Gastroesophageal sphincter (tissue), 4 donors: ENCODE measurements at regions not wholly inside any gene's neighbourhood (a gene's known extent, or its start where the extent isn't known, plus 50 kb on each side); places are given as distances from the start of the nearest gene placed in this dataset.

Experiments used
- ATAC-seq: fragments of 150-250 bp; one replicate; pipeline ENCODE4 v1.9.1; 2016; ENCODE audit warnings: mild to moderate bottlenecking, moderate library complexity
- H3K27ac ChIP-seq, 4 donors: fragments of 200-600 bp; sonication (generic) in 3 of 4; 1 replicate in 3 of 4; 2 replicates in 1 of 4; pipeline ENCODE4 v1.5.1; 2016 to 2019
- H3K27me3 ChIP-seq: fragments of 200-600 bp; sonication (generic); one replicate; pipeline ENCODE4 v1.5.1; 2019
- H3K36me3 ChIP-seq, 2 donors: fragments of 200-600 bp; sonication (generic); one replicate each; pipeline ENCODE4 v1.5.1; 2019; ENCODE audit warnings: control low read depth in 1 of 2
- H3K4me1 ChIP-seq, 3 donors: fragments of 200-600 bp; sonication (generic); 1 replicate in 2 of 3; 2 replicates in 1 of 3; pipeline ENCODE4 v1.5.1; 2016 to 2019; ENCODE audit warnings: control low read depth in 2 of 3
- H3K4me3 ChIP-seq, 2 donors: fragments of 200-600 bp; sonication (generic); one replicate each; pipeline ENCODE4 v1.5.1; 2019; ENCODE audit warnings: mild to moderate bottlenecking in 1 of 2, moderate library complexity in 1 of 2
- H3K9me3 ChIP-seq, 3 donors: fragments of 200-600 bp; sonication (generic); one replicate each; pipeline ENCODE4 v1.5.1; 2017 to 2019; ENCODE audit warnings: control low read depth in 2 of 3
- EP300 ChIP-seq: sonication (generic); formaldehyde crosslinking; IDR thresholded peaks from one replicate; pipeline ENCODE4 v1.6.1; 2017; ENCODE audit warnings: antibody characterized with exemption, mild to moderate bottlenecking
- POLR2A ChIP-seq, 2 donors: fragments of 450-650 bp; IDR thresholded peaks; one replicate each; pipeline ENCODE4 v1.6.1; 2017; ENCODE audit warnings: antibody characterized with exemption in 2 of 2, mild to moderate bottlenecking in 2 of 2, moderate library complexity in 1 of 2
- POLR2AphosphoS5 ChIP-seq: sonication (generic); formaldehyde crosslinking; IDR thresholded peaks from one replicate; pipeline ENCODE4 v1.6.1; 2017; ENCODE audit warnings: antibody characterized with exemption
- WGBS, 2 donors: methylation state at CpG; one replicate each; pipeline ENCODE4 v1.1.5; 2018; ENCODE audit warnings: low coverage in 1 of 2; 5-methylcytosine and 5-hydroxymethylcytosine counted together
- TF ChIP-seq, protein P1 (sequence below), 4 experiments: fragments of 200-600 bp in 2 of 4; fragments of 450-650 bp in 2 of 4; sonication (generic) in 1 of 4; IDR thresholded peaks; one replicate each; pipeline ENCODE4 v1.5.1; 2017 to 2019; ENCODE audit warnings: antibody characterized with exemption in 4 of 4, mild to moderate bottlenecking in 2 of 4, moderate library complexity in 2 of 4

GRCh38 chr2:62409442-62409841 lies 96.6 kb downstream of the TMEM17 start:
- Histone ChIP-seq H3K27ac (no peak overlapping the region), H3K4me3 (no peak overlapping the region), H3K4me1 (peaks cover 0 to 43% (median 19%) of the 10 kb centered on the region in 3 donors), H3K9me3 (no peaks in the 10 kb centered on the region), H3K27me3 (no peaks in the 10 kb centered on the region), H3K36me3 (no peaks in the 10 kb centered on the region)
- no peak for TF ChIP-seq EP300
- no peak for TF ChIP-seq POLR2A (IDR thresholded peaks at IDR 0.05)
- TF ChIP-seq, protein P1, sequence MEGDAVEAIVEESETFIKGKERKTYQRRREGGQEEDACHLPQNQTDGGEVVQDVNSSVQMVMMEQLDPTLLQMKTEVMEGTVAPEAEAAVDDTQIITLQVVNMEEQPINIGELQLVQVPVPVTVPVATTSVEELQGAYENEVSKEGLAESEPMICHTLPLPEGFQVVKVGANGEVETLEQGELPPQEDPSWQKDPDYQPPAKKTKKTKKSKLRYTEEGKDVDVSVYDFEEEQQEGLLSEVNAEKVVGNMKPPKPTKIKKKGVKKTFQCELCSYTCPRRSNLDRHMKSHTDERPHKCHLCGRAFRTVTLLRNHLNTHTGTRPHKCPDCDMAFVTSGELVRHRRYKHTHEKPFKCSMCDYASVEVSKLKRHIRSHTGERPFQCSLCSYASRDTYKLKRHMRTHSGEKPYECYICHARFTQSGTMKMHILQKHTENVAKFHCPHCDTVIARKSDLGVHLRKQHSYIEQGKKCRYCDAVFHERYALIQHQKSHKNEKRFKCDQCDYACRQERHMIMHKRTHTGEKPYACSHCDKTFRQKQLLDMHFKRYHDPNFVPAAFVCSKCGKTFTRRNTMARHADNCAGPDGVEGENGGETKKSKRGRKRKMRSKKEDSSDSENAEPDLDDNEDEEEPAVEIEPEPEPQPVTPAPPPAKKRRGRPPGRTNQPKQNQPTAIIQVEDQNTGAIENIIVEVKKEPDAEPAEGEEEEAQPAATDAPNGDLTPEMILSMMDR (IDR thresholded peaks at IDR 0.05): no peak
- TF ChIP-seq POLR2AphosphoS5: no peak
- 71 to 88% methylated on average over 2 of the region's 2 CpGs for WGBS, 2 donors
- no peak for ATAC-seq

- WGBS, 2 donors: 27 to 40% methylated on average over 2 to 7 of the region's 10 CpGs
- H3K9me3 ChIP-seq: no peaks in the 10 kb centered on the region
- no peak overlapping the region for H3K27ac ChIP-seq
- peaks cover 0 to 43% (median 19%) of the 10 kb centered on the region in 3 donors for H3K4me1 ChIP-seq
- no peak overlapping the region for H3K4me3 ChIP-seq
- H3K36me3 ChIP-seq: no peaks in the 10 kb centered on the region
- H3K27me3 ChIP-seq: no peaks in the 10 kb centered on the region
- no peak for ATAC-seq
- TF ChIP-seq POLR2AphosphoS5 (no peak), POLR2A (IDR thresholded peaks at IDR 0.05) (no peak), EP300 (no peak)
- TF ChIP-seq, protein P1 (IDR thresholded peaks at IDR 0.05): no peak
Measured at GRCh38 chr2:62408241-62408677, 97.7 kb downstream of the TMEM17 start.

- ATAC-seq: no peak
- WGBS, 2 donors: 47% methylated on average over 3 of the region's 6 CpGs; no CpG with 5 or more reads in 1 of the 2 donors
- Histone ChIP-seq H3K9me3 (no peaks in the 10 kb centered on the region), H3K36me3 (no peaks in the 10 kb centered on the region), H3K27ac (no peak overlapping the region), H3K4me1 (peaks cover 0 to 43% (median 19%) of the 10 kb centered on the region in 3 donors), H3K4me3 (no peak overlapping the region), H3K27me3 (no peaks in the 10 kb centered on the region)
- TF ChIP-seq, protein P1 (IDR thresholded peaks at IDR 0.05): no peak
- no peak for TF ChIP-seq POLR2A (IDR thresholded peaks at IDR 0.05)
- no peak for TF ChIP-seq POLR2AphosphoS5
- no peak for TF ChIP-seq EP300
Measured at GRCh38 chr2:62407838-62408237, 98.2 kb downstream of the TMEM17 start.

DNA sequence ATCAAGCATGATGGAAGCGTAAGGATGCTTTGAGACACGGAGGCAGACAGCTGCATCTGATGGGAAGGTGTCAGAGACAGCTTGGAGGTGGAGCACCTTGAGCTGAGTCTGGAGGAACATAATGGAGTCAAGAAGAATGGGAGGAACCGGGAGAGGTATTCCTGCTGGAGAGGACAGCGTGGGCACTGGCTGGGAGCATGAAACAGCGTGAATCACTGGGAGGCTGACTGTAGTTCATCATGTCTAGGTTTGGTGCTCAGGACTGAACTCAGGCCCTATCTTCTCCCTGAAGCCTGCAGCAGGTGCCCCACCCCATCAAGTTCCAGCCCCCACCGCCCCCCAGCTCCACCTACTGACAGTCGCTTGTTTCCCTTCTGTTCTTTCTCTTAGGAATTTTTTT lies 98.6 kb downstream of the TMEM17 start:
- no peaks in the 10 kb centered on the region for H3K9me3 ChIP-seq
- WGBS, 2 donors: 96 to 100% methylated on average over 6 to 7 of the region's 7 CpGs
- TF ChIP-seq, protein P1 (IDR thresholded peaks at IDR 0.05): no peak
- no peaks in the 10 kb centered on the region for H3K27me3 ChIP-seq
- H3K4me3 ChIP-seq: no peak overlapping the region
- H3K36me3 ChIP-seq: no peaks in the 10 kb centered on the region
- H3K27ac ChIP-seq: no peak overlapping the region
- peaks cover 0 to 41% (median 19%) of the 10 kb centered on the region in 3 donors for H3K4me1 ChIP-seq
- ATAC-seq: no peak

DNA sequence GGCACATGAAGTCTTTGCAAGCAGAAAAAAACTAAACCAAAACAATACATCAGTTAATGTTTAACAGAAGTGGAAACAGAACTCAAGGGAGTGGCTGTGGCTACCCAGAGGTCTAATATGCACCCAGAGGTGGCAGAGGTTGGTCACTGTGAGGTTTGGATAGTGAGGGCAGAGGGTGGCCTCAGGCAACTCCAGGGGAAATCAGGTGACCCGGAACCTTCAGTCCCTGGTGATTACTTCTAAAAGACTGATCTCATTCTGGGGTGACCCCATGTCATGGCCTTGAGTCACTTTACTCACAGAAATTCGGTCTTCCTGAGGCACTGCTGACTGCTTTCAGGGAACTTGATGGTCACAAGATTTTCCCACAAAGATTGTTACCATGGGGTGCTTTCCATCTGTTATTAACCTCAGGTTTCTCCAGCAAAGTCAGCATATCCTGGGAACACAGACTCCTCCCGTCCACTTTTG lies 99.4 kb downstream of the TMEM17 start:
- Histone ChIP-seq H3K27me3 (no peaks in the 10 kb centered on the region), H3K4me1 (peaks cover 0 to 33% (median 15%) of the 10 kb centered on the region in 3 donors), H3K4me3 (no peak overlapping the region), H3K9me3 (no peaks in the 10 kb centered on the region), H3K36me3 (no peaks in the 10 kb centered on the region), H3K27ac (no peak overlapping the region)
- TF ChIP-seq POLR2AphosphoS5 (no peak), EP300 (no peak), POLR2A (IDR thresholded peaks at IDR 0.05) (no peak)
- TF ChIP-seq, protein P1 (IDR thresholded peaks at IDR 0.05): no peak
- 54 to 80% methylated on average over 2 of the region's 3 CpGs for WGBS, 2 donors
- ATAC-seq: no peak
